ENCODE measurements at regions not wholly inside any gene's neighbourhood (a gene's known extent, or its start where the extent isn't known, plus 50 kb on each side); places are given as distances from the start of the nearest gene placed in this dataset.

GRCh38 chr4:121448231-121448630 is 67.4 kb upstream of the QRFPR start:
- FAIRE-seq (no peak), DNase-seq (ENCODE audit: low spot score in 2 of 2) (no peak)

- FAIRE-seq (no peak), DNase-seq (ENCODE audit: low spot score in 2 of 2) (no peak)
These were observed 58.9 kb upstream of the QRFPR start for GRCh38 chr4:121439669-121440068.

Measured in frontal cortex (tissue), 3 donors.